ENCODE measurements at regions not wholly inside any gene's neighbourhood (a gene's known extent, or its start where the extent isn't known, plus 50 kb on each side); places are given as distances from the start of the nearest gene placed in this dataset.

DNA sequence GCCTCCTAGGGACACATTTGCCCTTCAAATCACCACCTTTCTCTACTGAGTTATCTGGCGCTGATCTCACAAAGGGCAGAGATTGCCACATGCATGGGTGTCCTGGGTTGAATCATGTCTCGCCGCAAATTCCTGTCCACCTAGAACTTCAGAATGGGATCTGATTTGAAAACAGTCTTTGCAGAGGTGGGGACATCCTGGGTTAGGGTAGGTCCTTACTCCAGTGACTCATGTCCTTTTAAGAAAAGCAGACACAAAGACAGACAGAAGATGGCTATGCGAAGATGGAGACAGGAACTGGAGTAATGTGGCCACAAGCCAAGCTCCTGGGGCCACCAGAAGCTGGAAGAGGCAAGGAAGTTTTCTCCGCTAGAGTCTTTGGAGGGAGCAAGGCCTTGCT lies 197.4 kb upstream of the SMIM21 start:
- POLR2A ChIA-PET = no interaction called here
- H3K36me3 Mint-ChIP-seq = no peaks in the 10 kb centered on the region
- no peaks in the 10 kb centered on the region for H3K4me1 Mint-ChIP-seq (ENCODE audit: low read depth)
- intact Hi-C loops (cut with micrococcal nuclease) = no loop called here
- no peaks in the 10 kb centered on the region for H3K27me3 Mint-ChIP-seq
- CTCF ChIA-PET = no interaction called here
- H3K4me3 Mint-ChIP-seq = no peak overlapping the region
- H3K9me3 Mint-ChIP-seq = no peaks in the 10 kb centered on the region
- DNase-seq = no peak
- no peak overlapping the region for H3K27ac Mint-ChIP-seq

DNA sequence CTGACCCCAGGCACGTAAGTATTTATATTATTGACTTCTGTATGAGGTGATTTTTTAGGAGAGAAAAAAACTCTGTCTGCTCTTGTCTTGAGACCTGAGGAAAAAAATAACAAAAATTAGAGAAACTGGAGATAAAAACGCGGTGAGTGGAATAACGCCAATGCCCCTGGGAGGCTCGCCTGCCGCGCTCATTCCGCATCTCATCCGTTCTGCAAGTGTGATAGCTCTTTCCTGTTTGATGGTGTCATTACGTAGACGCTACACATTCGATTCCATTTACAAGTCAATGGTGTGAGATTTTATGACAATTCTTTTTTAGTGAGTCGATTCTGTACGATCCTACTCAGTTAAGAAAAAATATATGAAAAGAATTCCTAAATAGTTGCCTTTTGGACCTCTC lies 194.3 kb upstream of the SMIM21 start:
- H3K9me3 Mint-ChIP-seq = no peaks in the 10 kb centered on the region
- intact Hi-C loops (cut with micrococcal nuclease) = no loop called here
- CTCF ChIA-PET = no interaction called here
- POLR2A ChIA-PET = no interaction called here
- H3K27me3 Mint-ChIP-seq = peaks cover 5% of the 10 kb centered on the region
- H3K27ac Mint-ChIP-seq = no peak overlapping the region
- no peak for DNase-seq
- no peaks in the 10 kb centered on the region for H3K36me3 Mint-ChIP-seq
- H3K4me3 Mint-ChIP-seq = no peak overlapping the region
- H3K4me1 Mint-ChIP-seq (ENCODE audit: low read depth) = no peaks in the 10 kb centered on the region

DNA sequence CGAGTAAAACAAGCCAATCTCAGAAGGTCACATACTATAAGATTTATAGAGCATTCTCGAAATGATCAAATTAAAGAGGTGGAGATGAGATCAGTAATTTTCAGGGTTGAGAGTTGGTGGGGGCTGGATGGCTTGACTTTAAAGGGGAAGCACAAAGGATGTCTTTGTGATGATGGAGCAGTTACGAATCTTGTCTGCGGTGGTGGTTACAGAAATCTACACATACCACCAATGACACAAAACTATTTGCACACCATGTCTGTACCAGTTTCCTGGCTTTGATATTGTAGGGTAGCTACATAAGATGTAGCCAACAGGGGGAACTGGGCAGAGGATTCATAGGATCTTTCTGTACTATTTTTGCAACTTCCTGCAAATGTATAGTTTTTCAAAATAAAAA lies 190.6 kb upstream of the SMIM21 start:
- no peak for DNase-seq
- Mint-ChIP-seq H3K4me1 (ENCODE audit: low read depth) (no peaks in the 10 kb centered on the region), H3K9me3 (no peaks in the 10 kb centered on the region), H3K36me3 (no peaks in the 10 kb centered on the region), H3K27me3 (peaks cover 5% of the 10 kb centered on the region), H3K4me3 (no peak overlapping the region), H3K27ac (no peak overlapping the region)
- intact Hi-C loops (cut with micrococcal nuclease) = no loop called here
- ChIA-PET CTCF (no interaction called here), POLR2A (no interaction called here)

DNA sequence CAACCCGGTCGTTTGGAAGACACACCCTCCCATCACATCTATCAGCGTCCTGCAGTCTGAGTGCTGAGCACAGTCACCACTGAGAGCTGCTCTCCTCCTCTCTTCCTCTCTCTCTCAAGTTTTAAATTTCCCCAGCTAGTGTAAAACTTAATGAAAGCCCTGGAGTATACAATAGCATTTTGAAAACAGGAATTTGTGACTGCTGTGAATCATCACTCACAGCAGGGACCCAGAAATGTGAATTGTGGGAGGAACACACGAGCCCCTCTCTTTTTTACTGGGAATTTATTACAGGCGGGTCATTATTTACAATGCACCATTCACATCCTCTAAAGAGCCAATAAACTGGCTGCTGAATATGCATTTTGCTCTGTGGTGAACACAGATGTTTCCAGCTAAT lies 185.0 kb upstream of the SMIM21 start:
- ChIA-PET POLR2A (no interaction called here), CTCF (no interaction called here)
- H3K27ac Mint-ChIP-seq = no peak overlapping the region
- no peaks in the 10 kb centered on the region for H3K4me1 Mint-ChIP-seq (ENCODE audit: low read depth)
- H3K36me3 Mint-ChIP-seq = no peaks in the 10 kb centered on the region
- no peak for DNase-seq
- H3K27me3 Mint-ChIP-seq = peaks cover 5% of the 10 kb centered on the region
- no peak overlapping the region for H3K4me3 Mint-ChIP-seq
- no peaks in the 10 kb centered on the region for H3K9me3 Mint-ChIP-seq
- intact Hi-C loops (cut with micrococcal nuclease) = no loop called here

DNA sequence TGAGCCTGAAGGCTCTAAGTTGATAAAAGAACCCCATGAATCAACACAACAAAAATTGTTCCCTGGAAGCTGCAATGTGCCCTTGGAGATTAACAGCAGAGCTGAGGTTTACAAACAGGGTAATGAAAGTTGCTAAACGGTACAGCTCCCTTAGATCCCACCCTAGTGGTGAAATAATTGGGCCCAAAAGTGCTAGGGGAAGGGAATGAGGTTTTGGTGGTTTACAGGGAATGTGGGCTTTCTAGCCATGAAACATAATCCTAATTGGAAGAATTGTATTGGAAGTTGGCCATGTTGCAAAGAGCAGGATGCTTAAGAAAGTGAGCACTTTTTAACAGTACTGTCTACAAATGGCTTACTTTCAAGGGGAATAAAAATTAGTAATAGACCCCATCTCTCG lies 180.2 kb upstream of the SMIM21 start:
- H3K36me3 Mint-ChIP-seq = no peaks in the 10 kb centered on the region
- H3K9me3 Mint-ChIP-seq = no peaks in the 10 kb centered on the region
- ChIA-PET POLR2A (no interaction called here), CTCF (no interaction called here)
- no peaks in the 10 kb centered on the region for H3K4me1 Mint-ChIP-seq (ENCODE audit: low read depth)
- H3K4me3 Mint-ChIP-seq = no peak overlapping the region
- intact Hi-C loops (cut with micrococcal nuclease) = no loop called here
- H3K27me3 Mint-ChIP-seq = peaks cover 5% of the 10 kb centered on the region
- no peak overlapping the region for H3K27ac Mint-ChIP-seq
- DNase-seq = no peak

DNA sequence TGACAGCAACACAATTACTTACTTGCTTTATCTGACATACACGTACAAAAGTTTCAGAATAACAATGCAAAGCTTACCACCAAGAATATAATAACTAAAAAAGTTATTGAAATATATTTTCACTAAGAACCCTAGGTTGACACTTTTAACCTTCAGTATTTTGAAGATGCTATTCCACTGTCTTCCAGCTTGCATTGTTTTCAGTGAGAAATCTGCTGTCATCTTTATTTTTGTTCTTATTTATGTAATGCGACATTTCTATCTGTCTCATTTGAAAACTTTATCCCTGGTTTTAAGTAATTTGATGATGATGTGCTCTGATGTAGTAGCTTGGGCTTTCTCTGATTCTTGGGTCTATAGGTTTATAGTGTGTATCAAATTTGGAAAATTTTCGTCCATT lies 165.0 kb upstream of the SMIM21 start:
- Mint-ChIP-seq H3K4me3 (no peak overlapping the region), H3K4me1 (ENCODE audit: low read depth) (no peaks in the 10 kb centered on the region), H3K27ac (no peak overlapping the region), H3K9me3 (peaks cover 41% of the 10 kb centered on the region), H3K27me3 (no peaks in the 10 kb centered on the region), H3K36me3 (peaks cover 2% of the 10 kb centered on the region)
- POLR2A ChIA-PET = no interaction called here
- DNase-seq = no peak
- CTCF ChIA-PET = no interaction called here
- intact Hi-C loops (cut with micrococcal nuclease) = no loop called here

DNA sequence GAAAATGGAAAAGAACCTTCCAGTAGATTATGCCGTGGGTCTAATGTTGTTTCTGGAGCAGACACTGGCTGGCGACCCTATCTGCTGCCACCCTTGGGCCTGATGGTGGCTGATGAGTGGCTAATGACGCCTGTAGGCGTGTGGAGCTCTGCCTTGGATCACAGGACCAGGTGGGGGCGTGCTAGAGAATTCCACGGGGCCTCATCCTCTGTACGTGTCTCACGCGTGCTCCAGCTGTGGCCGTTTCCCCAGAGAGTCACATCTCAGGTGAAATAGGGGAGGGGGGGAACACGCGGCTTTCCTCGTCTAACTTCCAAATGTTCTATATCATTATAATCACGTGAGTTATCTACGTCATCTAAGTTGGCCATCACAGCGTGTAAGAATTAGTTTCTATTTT lies 160.9 kb upstream of the SMIM21 start:
- no peak for DNase-seq
- ChIA-PET POLR2A (no interaction called here), CTCF (no interaction called here)
- peaks cover 25% of the 10 kb centered on the region for H3K9me3 Mint-ChIP-seq
- no peaks in the 10 kb centered on the region for H3K36me3 Mint-ChIP-seq
- intact Hi-C loops (cut with micrococcal nuclease) = no loop called here
- peaks cover 3% of the 10 kb centered on the region for H3K27me3 Mint-ChIP-seq
- no peak overlapping the region for H3K27ac Mint-ChIP-seq
- H3K4me3 Mint-ChIP-seq = no peak overlapping the region
- H3K4me1 Mint-ChIP-seq (ENCODE audit: low read depth) = no peaks in the 10 kb centered on the region

DNA sequence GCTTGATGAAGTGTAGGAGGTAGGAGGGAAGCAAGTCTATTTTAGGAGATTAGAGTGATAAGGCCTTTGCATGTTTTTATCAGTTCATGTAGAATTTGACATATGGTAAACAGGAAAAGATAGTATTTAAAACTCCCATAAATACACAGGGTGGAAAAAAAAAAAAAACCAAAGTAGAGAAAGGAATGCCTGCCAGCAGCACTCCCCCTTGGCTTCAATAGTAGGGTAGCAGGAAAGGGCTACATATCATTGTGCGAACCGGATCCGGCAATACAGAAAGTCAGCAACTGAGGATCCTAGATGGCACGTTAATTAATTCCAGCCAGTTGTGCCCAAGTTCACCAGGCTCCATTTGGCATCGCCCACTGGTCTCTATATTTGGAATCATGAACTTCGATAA lies 159.6 kb upstream of the SMIM21 start:
- ChIA-PET POLR2A (no interaction called here), CTCF (no interaction called here)
- Mint-ChIP-seq H3K4me1 (ENCODE audit: low read depth) (no peaks in the 10 kb centered on the region), H3K36me3 (no peaks in the 10 kb centered on the region), H3K9me3 (peaks cover 14% of the 10 kb centered on the region), H3K4me3 (no peak overlapping the region), H3K27ac (no peak overlapping the region), H3K27me3 (peaks cover 4% of the 10 kb centered on the region)
- DNase-seq = no peak
- intact Hi-C loops (cut with micrococcal nuclease) = no loop called here

DNA sequence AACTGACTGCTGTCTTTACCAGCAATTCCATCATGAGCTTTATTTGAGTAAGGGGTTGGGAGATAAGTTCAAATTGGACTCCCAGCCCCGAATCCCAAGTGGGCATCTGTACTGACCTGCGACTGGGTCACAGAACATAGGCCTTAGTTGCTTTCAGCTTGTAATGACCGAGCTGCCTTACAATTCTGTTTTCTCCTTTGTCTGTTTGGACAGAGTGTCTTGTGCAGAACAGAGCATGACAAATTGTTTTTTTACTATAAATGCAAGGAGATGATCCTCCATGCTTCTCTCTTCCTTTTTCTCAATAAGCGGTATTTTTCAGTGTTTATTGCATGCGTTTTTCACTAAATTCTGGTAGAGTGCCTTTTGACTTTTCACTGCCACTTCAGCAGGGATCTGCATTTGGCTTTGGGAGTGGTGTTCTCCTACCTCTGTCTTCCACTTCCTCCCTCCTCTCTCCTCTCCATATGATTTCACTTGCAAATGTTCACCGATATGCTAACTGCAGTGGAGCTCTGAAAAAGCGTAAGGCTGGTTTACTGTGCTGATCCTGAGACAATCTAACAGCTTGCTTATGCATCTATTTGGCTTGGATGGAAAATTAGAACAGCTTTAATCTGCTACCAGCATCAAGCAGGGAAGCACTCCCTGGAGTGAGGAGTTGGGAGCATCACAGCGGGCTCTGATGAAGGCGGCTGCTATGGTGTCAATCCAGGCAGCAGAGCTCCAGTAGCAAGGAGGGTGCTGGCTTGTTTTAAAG lies 158.8 kb upstream of the SMIM21 start:
- CTCF ChIA-PET = no interaction called here
- POLR2A ChIA-PET = no interaction called here
- Mint-ChIP-seq H3K9me3 (peaks cover 6% of the 10 kb centered on the region), H3K27ac (no peak overlapping the region), H3K4me1 (ENCODE audit: low read depth) (no peaks in the 10 kb centered on the region), H3K36me3 (no peaks in the 10 kb centered on the region), H3K27me3 (peaks cover 4% of the 10 kb centered on the region), H3K4me3 (no peak overlapping the region)
- intact Hi-C loops (cut with micrococcal nuclease) = no loop called here
- DNase-seq = no peak

DNA sequence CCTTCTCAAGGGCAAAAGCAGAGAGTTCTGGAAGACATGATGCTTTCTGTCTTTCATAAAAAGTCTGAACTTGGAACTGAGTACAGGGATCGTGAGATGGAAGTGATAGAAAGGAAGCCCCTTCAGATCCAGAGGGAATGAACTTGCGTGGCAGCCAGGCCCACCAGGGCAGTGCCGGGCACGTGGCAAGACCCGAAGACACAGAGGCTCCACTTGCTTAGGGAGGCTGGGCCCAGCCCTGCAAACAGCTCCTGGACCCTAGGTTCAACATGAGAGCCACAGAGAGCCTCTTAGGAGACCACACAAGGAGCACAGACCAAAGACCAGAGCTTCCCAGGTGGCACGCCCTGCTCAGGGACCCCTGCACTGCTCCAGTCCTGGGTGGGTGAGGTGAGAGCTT lies 155.4 kb upstream of the SMIM21 start:
- no peak for DNase-seq
- ChIA-PET CTCF (no interaction called here), POLR2A (no interaction called here)
- intact Hi-C loops (cut with micrococcal nuclease) = no loop called here
- Mint-ChIP-seq H3K36me3 (no peaks in the 10 kb centered on the region), H3K27me3 (peaks cover 4% of the 10 kb centered on the region), H3K4me3 (no peak overlapping the region), H3K9me3 (no peaks in the 10 kb centered on the region), H3K27ac (no peak overlapping the region), H3K4me1 (ENCODE audit: low read depth) (no peaks in the 10 kb centered on the region)

DNA sequence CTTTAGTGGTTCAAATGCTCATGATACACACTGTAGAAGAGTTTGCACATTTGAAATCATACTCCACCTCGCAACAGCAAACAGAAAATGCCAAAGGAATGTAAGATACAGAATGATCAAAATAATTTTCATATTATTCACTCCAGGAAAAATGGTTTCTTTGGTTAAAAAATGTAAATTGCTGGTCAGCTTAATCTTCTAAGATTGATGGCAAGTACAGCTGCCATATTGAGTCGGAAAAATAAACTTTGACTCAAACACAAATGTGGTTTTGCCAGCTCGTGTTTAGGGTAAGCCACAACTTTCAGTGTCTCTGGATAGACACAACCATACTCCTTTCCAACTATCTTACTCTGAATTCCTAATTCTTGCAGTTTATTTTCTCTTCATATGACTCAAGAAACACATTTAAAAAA lies 154.9 kb upstream of the SMIM21 start:
- no peaks in the 10 kb centered on the region for H3K36me3 Mint-ChIP-seq
- H3K4me1 Mint-ChIP-seq (ENCODE audit: low read depth) = no peaks in the 10 kb centered on the region
- POLR2A ChIA-PET = no interaction called here
- no peak overlapping the region for H3K4me3 Mint-ChIP-seq
- no peaks in the 10 kb centered on the region for H3K9me3 Mint-ChIP-seq
- H3K27ac Mint-ChIP-seq = no peak overlapping the region
- DNase-seq = no peak
- peaks cover 4% of the 10 kb centered on the region for H3K27me3 Mint-ChIP-seq
- CTCF ChIA-PET = no interaction called here
- intact Hi-C loops (cut with micrococcal nuclease) = no loop called here

DNA sequence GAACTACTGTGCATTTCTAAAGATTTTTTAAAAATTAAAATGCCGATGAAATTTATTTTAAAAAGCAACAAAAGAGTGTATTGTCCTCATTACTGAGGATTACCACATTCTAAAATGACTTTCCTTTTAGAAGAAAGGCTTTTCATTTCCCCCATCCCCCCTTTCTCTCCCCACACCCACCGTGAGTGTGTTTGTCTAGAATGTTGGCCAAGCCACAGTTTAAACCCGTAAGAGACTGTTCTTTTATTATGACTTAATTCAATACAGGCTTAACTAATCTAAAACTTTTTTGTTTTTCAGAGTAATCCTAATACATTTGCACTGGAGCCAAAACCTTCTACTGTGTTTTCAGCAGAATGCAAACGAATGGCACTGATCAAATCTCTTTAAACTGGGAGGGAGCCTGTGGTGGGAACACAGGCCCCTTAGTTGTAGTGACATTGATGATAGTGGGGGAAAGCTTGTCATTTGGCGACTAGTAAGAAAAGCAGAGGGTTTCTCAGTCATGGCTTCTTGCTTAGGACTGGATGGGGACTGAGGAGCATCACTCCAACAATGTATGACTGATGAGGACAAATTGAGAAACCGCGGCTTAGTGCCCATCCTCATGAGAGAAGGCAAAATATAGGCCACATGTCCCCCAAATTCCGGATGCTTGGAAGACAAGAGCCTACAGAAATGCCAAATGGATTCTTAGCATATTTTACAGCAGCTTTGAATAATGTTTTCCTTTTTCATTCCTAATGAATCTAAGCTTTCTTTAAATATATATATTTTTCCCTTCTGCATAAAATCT lies 154.0 kb upstream of the SMIM21 start:
- no peak for DNase-seq
- H3K9me3 Mint-ChIP-seq = no peaks in the 10 kb centered on the region
- no peak overlapping the region for H3K27ac Mint-ChIP-seq
- H3K4me1 Mint-ChIP-seq (ENCODE audit: low read depth) = no peaks in the 10 kb centered on the region
- CTCF ChIA-PET = no interaction called here
- H3K36me3 Mint-ChIP-seq = no peaks in the 10 kb centered on the region
- POLR2A ChIA-PET = no interaction called here
- intact Hi-C loops (cut with micrococcal nuclease) = no loop called here
- H3K4me3 Mint-ChIP-seq = no peak overlapping the region
- peaks cover 4% of the 10 kb centered on the region for H3K27me3 Mint-ChIP-seq

DNA sequence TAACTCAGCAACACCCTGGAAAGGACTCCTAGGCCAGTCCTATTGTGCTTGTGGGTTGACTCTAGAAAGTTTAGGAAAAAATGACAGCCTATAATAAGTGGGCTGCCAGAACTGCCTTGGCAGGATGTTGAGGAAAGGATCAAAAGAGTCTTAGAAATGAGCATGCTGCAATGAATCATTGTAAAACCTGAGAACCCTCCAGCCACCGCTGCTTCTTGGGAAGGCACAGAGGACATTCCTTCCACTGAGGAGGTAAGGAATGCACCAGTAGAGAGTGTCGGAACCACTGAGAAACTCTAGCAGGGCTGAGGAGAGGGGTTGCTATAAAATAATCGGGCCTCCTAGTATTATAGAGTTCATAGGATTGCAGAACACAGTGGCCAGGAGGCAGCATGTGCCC lies 146.7 kb upstream of the SMIM21 start:
- POLR2A ChIA-PET = no interaction called here
- CTCF ChIA-PET = no interaction called here

More for the DNA sequence above, 146.7 kb upstream of the SMIM21 start:
- no peaks in the 10 kb centered on the region for H3K36me3 Mint-ChIP-seq
- no peaks in the 10 kb centered on the region for H3K9me3 Mint-ChIP-seq
- no peaks in the 10 kb centered on the region for H3K4me1 Mint-ChIP-seq (ENCODE audit: low read depth)
- H3K27me3 Mint-ChIP-seq = peaks cover 4% of the 10 kb centered on the region
- no peak overlapping the region for H3K27ac Mint-ChIP-seq
- DNase-seq = no peak
- H3K4me3 Mint-ChIP-seq = no peak overlapping the region
- intact Hi-C loops (cut with micrococcal nuclease) = no loop called here
